ENCODE measurements at regions not wholly inside any gene's neighbourhood (a gene's known extent, or its start where the extent isn't known, plus 50 kb on each side); places are given as distances from the start of the nearest gene placed in this dataset.

DNA sequence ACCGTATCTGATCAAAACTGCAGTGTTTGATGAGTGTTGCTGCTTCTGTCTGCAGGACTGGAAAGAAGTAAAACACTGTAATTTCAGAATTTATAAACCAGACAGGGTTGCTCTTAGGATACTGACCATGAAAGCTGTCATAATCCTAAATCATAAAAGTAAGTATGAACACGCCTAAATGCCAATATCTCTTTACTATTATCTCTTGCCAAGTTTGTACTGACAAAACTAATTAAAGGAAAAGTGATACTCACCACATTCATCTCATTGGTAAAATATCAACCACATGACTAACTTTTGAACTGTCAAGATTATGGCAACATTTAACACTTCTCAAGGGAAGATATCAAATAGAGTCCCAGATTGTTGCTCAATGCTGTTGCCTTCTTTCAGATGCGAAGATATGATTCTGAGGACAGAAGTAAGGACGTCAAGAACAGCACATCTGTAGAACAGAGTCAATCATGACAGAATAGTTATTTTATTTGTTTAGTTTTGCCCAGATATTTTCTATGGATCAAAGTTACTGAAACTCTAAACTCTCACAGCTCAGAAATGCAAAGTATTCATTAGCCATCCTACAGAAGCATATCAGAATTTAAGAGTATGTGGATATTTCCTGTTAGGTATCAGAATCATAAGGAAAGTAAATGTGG lies 61.4 kb upstream of the COL8A1 start:
- TF ChIP-seq, protein P1, sequence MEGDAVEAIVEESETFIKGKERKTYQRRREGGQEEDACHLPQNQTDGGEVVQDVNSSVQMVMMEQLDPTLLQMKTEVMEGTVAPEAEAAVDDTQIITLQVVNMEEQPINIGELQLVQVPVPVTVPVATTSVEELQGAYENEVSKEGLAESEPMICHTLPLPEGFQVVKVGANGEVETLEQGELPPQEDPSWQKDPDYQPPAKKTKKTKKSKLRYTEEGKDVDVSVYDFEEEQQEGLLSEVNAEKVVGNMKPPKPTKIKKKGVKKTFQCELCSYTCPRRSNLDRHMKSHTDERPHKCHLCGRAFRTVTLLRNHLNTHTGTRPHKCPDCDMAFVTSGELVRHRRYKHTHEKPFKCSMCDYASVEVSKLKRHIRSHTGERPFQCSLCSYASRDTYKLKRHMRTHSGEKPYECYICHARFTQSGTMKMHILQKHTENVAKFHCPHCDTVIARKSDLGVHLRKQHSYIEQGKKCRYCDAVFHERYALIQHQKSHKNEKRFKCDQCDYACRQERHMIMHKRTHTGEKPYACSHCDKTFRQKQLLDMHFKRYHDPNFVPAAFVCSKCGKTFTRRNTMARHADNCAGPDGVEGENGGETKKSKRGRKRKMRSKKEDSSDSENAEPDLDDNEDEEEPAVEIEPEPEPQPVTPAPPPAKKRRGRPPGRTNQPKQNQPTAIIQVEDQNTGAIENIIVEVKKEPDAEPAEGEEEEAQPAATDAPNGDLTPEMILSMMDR (IDR thresholded peaks at IDR 0.05), result no peak
- no peak for TF ChIP-seq POLR2A (IDR thresholded peaks at IDR 0.05)
